ENCODE measurements at regions not wholly inside any gene's neighbourhood (a gene's known extent, or its start where the extent isn't known, plus 50 kb on each side); places are given as distances from the start of the nearest gene placed in this dataset.

- no peak for DNase-seq
Measured at GRCh38 chr2:6556755-6557154, 309.0 kb downstream of the CMPK2 start.

DNA sequence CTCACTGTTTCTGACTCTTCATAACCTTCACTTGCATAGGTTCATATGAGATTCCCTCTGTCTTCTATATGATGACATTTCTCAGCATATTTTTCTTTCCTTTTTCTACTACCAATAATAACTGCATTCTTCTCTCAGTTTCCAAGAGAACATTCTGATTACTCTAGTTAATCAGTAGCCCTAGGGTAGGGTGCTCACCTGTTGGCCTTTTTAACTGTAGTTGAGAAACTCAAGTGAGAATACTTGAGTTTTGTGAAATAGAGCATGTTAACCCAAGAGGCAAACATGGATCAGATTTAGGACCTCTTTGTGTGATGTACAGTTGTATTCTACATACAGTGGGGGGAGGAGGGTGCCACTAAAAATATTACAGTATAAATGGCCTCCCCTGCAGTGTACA lies 308.0 kb downstream of the CMPK2 start:
- no peak for DNase-seq

GRCh38 chr2:6562771-6563170 lies 302.9 kb downstream of the CMPK2 start:
- DNase-seq = no peak

- no peak for DNase-seq
Measured at GRCh38 chr2:6564326-6564725, 301.4 kb downstream of the CMPK2 start.

DNA sequence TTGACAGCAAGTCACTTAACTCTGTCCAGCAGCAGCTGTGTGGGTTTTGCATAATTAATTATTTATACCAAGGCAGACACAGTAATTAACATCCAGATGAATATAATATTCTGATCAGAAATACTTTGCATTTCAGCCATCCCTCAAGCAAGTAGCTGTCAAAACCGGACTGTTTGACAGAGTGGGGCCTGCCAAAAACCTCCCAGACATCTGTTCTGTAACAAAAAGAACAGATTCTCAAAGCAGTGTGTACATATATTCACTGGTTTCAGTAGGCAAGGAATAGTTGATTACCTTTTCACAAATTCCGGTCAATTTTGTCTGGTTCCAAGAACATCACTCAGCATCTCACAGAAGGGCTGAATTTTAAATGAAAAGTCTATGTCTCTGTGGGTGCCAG lies 291.6 kb downstream of the CMPK2 start:
- no peak for DNase-seq

GRCh38 chr2:6576302-6576701 lies 289.4 kb downstream of the CMPK2 start:
- DNase-seq = no peak

GRCh38 chr2:6577960-6578359 lies 287.7 kb downstream of the CMPK2 start:
- no peak for DNase-seq

- no peak for DNase-seq
Measured at GRCh38 chr2:6578416-6578815, 287.3 kb downstream of the CMPK2 start.

DNA sequence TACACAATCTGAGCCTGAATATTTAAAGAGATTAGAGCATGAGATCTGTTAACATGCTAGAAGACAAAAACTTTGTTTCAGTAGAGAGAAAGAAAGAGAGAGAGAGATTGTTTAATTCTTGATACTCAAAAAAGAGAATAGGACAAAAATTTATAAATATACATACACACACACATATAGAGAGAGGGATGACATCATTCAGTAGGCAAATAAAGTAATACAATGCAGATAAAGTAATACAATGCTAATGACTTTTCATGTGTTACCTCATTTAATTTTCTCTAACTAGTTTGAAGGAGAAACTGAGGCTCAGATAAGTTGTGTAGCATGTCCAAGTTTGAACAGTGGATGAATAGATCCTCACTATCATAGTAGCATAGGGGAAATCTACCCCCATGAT lies 286.4 kb downstream of the CMPK2 start:
- DNase-seq = no peak

GRCh38 chr2:6580982-6581381 lies 284.7 kb downstream of the CMPK2 start:
- no peak for DNase-seq

DNA sequence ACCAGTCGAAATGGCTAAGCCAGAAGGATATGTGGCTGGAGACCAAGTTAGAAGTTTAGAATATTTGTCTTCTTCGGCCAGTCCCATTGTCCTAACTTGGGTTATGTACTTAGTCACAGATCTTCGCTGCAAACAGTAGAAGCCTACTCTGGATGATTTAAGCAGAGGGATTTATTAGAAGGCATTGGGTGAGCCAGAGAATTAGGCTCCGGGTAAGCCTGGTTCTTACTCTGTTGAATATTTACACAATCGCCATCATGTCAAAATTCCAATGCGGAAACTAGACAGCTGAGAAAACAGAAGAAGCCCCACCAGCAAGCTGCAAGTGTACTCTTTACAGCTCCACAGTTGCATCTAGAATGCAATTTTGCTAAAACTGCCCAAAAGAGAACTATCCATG lies 276.6 kb downstream of the CMPK2 start:
- DNase-seq = no peak

DNA sequence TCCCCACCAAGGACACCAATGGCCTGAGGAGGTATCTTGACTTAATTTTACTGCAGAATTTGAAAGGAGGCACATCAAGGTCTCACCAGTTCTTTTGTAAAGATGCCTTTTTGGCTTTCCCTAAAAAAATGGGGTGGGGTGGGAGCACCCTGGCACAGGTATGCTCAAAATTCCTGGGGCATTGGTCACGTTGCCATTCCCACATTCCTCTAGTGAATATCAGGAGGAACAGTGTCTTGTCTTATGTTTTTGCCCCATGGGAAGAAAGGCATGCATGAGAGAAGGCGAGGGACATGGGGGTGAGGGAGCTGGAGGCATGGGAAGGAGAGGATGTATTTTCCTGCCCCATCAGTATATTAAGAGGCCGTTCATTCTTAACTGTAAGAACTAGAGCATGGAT lies 275.3 kb downstream of the CMPK2 start:
- no peak for DNase-seq

GRCh38 chr2:6602471-6602870 lies 263.2 kb downstream of the CMPK2 start:
- no peak for DNase-seq

GRCh38 chr2:6605836-6606505 lies 259.7 kb downstream of the CMPK2 start:
- no peak for DNase-seq

- DNase-seq = no peak
Measured at GRCh38 chr2:6617794-6618193, 247.9 kb downstream of the CMPK2 start.

DNA sequence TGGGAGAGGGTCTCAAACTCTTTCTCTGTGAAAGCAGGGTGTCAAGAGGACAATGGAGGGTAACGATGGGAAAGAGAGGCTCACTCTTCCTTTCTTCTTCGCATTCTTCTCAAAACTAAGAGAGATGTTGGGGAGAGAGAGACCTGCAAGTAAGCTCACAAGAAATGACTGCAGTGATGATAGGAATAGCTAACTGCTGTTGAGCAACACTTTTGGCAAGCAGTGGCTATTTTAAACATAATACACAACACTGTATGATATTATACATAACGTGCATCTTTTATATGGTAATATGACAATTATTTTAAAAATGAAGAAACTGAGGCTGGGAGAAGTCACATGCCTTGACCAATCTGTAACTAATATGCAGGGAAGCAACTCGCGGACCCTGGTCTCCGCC lies 247.5 kb downstream of the CMPK2 start:
- DNase-seq = no peak

DNA sequence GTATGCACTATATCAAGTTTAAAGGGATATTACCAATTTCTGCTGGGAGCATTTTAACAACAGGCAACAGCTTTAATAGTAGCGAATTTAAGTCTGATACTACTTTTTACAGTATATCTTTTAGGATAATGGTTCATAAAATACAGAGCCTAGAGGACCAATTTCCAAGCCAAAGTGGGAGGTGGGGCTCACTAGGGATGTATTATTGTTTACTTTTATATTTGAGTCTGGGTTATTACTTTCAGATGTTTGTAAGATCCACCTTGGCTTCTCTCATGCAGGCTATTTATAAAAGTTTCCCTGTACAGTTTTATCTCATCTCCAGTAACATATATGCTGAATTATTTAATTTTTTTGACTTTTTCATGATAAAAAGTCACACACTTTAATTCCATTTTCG lies 242.0 kb downstream of the CMPK2 start:
- DNase-seq = no peak

DNA sequence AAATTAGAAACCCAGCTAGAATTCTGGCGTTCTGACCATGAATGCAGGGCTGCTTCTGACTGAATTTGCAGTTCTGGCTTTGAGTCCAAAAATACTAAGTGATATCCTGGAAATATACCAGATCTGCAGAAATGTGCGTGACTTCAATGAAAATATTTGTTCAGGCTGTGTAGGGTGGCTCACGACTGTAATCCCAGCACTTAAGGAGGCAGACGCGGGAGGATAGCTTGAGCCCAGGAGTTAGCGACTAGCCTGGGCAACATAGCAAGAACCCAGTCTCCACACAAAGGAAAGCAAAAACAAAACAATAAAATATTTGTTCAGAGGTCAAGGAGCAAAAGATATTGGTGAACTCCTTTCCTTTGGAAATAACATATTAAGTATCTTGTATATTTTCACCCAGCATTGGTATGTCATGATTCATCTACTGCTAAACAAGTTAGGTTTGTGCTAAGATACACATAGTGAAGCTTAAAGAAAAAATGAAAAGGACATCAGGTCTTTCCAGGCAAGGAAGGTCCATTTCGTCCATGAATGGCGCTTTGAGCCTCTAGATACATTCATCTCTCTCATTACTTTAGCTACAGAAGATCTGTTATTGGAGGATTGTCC lies 239.2 kb downstream of the CMPK2 start:
- DNase-seq = no peak

DNA sequence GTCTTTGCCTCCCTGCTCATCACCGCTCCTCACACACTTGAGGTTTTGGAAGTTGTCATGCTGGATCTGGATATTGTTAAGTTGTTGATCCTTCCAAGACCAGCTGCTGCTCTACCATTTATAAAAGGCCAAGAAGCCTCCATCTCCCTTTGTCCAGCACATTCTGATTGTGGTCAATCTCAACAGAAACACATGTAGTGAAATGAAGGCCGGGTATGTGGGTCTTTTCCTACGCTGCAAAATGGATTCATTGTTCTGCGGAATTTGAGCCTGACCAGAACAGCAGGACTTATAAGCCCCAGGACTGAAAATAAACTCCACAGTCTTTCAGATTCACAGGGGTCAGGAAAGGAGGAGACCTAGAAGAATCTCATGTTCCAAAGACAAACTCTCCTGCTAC lies 238.4 kb downstream of the CMPK2 start:
- DNase-seq = no peak

GRCh38 chr2:6630209-6630608 lies 235.5 kb downstream of the CMPK2 start:
- DNase-seq = no peak

- DNase-seq = no peak
Measured at GRCh38 chr2:6635296-6635695, 230.4 kb downstream of the CMPK2 start.

DNA sequence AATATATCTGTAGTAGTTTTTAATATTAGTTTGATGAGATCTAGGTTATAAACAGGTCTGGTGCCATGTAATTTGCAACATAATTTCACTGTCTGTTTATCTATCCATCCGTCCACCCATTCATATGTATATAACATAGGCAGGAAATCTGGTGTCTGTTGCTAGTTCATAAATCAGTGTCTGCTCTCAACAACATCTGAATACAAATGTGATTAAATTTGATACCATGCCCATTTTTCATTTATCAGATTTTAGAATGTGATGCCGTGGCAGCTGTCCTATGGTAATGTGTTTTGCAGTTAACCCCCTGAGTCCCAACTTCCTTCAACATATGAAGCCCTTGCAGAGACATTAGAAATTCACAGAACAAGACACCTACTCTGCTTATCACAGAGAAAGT lies 228.4 kb downstream of the CMPK2 start:
- no peak for DNase-seq

DNA sequence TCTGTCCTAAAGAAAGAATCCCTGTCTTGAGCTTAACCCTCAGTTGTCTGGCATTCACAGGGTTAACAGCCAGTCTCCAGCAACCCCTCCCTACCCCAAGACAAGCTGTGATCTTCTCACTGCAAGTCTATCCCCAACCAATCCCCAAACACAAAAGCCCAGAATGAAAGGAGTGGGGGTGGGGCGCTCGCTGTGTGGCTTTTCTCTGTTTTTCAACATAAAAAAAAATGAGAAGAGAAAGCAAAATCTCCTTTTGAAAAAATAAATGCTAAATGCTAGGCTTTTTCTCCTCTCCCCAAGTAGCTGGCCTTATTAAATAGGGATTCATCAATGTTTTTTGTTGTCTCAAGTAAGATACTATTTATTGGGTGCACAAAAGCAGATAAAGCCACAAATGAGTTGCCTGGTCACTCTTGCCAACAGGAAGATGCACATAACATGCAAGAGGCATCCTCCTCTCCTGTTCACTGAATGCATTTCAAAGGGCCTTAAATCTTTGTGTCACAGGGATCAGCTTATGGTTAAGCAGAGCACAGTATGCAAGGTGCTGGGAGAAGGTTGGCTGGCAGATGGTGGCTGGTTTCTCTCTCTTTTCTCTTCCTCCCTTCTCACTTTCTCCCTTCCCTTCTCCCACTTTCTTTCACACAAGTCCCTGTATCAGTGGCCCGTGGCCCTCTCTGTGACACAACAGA lies 225.6 kb downstream of the CMPK2 start:
- no peak for DNase-seq

- no peak for DNase-seq
Measured at GRCh38 chr2:6640621-6641015, 225.1 kb downstream of the CMPK2 start.

- DNase-seq = no peak
Measured at GRCh38 chr2:6641956-6642355, 223.8 kb downstream of the CMPK2 start.

All from NCI-H1436 treated with DMSO at 0.1 percent for 48 hours (cell line).